ENCODE measurements at regions not wholly inside any gene's neighbourhood (a gene's known extent, or its start where the extent isn't known, plus 50 kb on each side); places are given as distances from the start of the nearest gene placed in this dataset.

GRCh38 chr10:100645613-100646392 is 99.6 kb upstream of the PAX2 start (continued):
- TF ChIP-seq ZNF704 (CRISPR knock-in tag; IDR thresholded peaks at IDR 0.05; ENCODE audit: borderline replicate concordance), result no peak
- TF ChIP-seq SSRP1 (CRISPR knock-in tag; IDR thresholded peaks at IDR 0.05), result no peak

GRCh38 chr10:100647928-100648327 is 97.5 kb upstream of the PAX2 start:
- CTCF ChIA-PET (ENCODE audit: low intra/inter-chr PET ratio, low total read pairs), result no interaction called here
- TF ChIP-seq ATF5 (CRISPR knock-in tag; IDR thresholded peaks at IDR 0.05; ENCODE audit: low read depth), result no peak
- TF ChIP-seq ZNF484 (CRISPR knock-in tag; IDR thresholded peaks at IDR 0.05; ENCODE audit: borderline replicate concordance, low read depth), result no peak
- TF ChIP-seq ZNF597 (CRISPR knock-in tag; IDR thresholded peaks at IDR 0.05), result no peak
- TF ChIP-seq ARID4A (CRISPR knock-in tag; IDR thresholded peaks at IDR 0.05; ENCODE audit: borderline replicate concordance), result no peak
- no peak for TF ChIP-seq ZNF292 (CRISPR knock-in tag; IDR thresholded peaks at IDR 0.05; ENCODE audit: borderline replicate concordance, low read depth)
- no peak for TF ChIP-seq PITX1 (CRISPR knock-in tag; IDR thresholded peaks at IDR 0.05)
- no peak for TF ChIP-seq ZSCAN12 (CRISPR knock-in tag; IDR thresholded peaks at IDR 0.05)
- TF ChIP-seq EED (CRISPR knock-in tag; IDR thresholded peaks at IDR 0.05), result no peak

More at GRCh38 chr10:100647928-100648327, 97.5 kb upstream of the PAX2 start:
- in situ Hi-C loops (cut with HindIII; ENCODE audit: extremely low pct_ligation_motif_present, low pct_unique_long_range_greater_than_20kb), result no loop called here
- Histone ChIP-seq H2AFZ (ENCODE audit: low read length) (no peak overlapping the region), H3K27me3 (ENCODE audit: control insufficient read depth in 1 of 2, insufficient read depth in 2 of 2, low read length in 2 of 2) (peaks cover 3 to 52% of the 10 kb centered on the region in 2 experiments), H3K79me2 (ENCODE audit: insufficient read depth, low read length) (no peaks in the 10 kb centered on the region), H3K9me3 (ENCODE audit: low read length) (no peaks in the 10 kb centered on the region), H3K4me2 (ENCODE audit: low read depth, low read length) (no peak overlapping the region), H3K4me1 (ENCODE audit: insufficient read depth, low read length) (peaks cover 11% of the 10 kb centered on the region), H3K9ac (ENCODE audit: insufficient read depth, low read depth, low read length) (no peak overlapping the region), H4K20me1 (ENCODE audit: insufficient read depth, low read length) (no peaks in the 10 kb centered on the region), H3K36me3 (replicated peaks in 1 of 2; ENCODE audit: control insufficient read depth in 1 of 2, insufficient read depth in 2 of 2, low read length in 2 of 2) (no peaks in the 10 kb centered on the region), H3K27ac (ENCODE audit: extremely low read length, insufficient read depth, low read length) (no peak overlapping the region), H3K4me3 (replicated peaks in 1 of 3; ENCODE audit: insufficient read depth in 1 of 3, low read depth in 2 of 3, low read length in 3 of 3) (no peak overlapping the region)
- DNase-seq (ENCODE audit: low spot score) (peak; percentile 39), ATAC-seq (no peak; the same call in 2 of the 3 replicates), FAIRE-seq (no peak)
- intact Hi-C loops (cut with micrococcal nuclease; ENCODE audit: unreplicated experiment), result no loop called here
- POLR2A ChIA-PET, result no interaction called here
- 0% methylated on average over 2 of the region's 2 CpGs for WGBS (ENCODE audit: low lambda C conversion rate)
- BruUV-seq (replicated peaks), result no TSS peak

Data from HepG2 (cell line).